IPS-18a (cell line): ENCODE measurements at regions not wholly inside any gene's neighbourhood (a gene's known extent, or its start where the extent isn't known, plus 50 kb on each side); places are given as distances from the start of the nearest gene placed in this dataset.

Experiments used
- H3K27ac ChIP-seq: one replicate; pipeline ENCODE4 v1.5.1; 2013; ENCODE audit warnings: low read length
- H3K27me3 ChIP-seq: one replicate; pipeline ENCODE4 v1.6.1; 2013; ENCODE audit warnings: mild to moderate bottlenecking, low read length; ENCODE audit not compliant: control insufficient read depth, insufficient read depth
- H3K36me3 ChIP-seq: one replicate; pipeline ENCODE4 v1.6.1; 2013; ENCODE audit warnings: low read depth, low read length; ENCODE audit not compliant: control insufficient read depth
- H3K4me1 ChIP-seq: one replicate; pipeline ENCODE4 v1.6.1; 2013; ENCODE audit warnings: low read depth, low read length; ENCODE audit not compliant: control insufficient read depth
- H3K4me3 ChIP-seq: one replicate; pipeline ENCODE4 v1.5.1; 2013; ENCODE audit warnings: low read length
- H3K9ac ChIP-seq: one replicate; pipeline ENCODE4 v1.6.1; 2013; ENCODE audit warnings: mild to moderate bottlenecking, low read length, moderate library complexity
- H3K9me3 ChIP-seq: one replicate; pipeline ENCODE4 v1.6.1; 2013; ENCODE audit warnings: low read depth, low read length; ENCODE audit not compliant: control insufficient read depth

DNA sequence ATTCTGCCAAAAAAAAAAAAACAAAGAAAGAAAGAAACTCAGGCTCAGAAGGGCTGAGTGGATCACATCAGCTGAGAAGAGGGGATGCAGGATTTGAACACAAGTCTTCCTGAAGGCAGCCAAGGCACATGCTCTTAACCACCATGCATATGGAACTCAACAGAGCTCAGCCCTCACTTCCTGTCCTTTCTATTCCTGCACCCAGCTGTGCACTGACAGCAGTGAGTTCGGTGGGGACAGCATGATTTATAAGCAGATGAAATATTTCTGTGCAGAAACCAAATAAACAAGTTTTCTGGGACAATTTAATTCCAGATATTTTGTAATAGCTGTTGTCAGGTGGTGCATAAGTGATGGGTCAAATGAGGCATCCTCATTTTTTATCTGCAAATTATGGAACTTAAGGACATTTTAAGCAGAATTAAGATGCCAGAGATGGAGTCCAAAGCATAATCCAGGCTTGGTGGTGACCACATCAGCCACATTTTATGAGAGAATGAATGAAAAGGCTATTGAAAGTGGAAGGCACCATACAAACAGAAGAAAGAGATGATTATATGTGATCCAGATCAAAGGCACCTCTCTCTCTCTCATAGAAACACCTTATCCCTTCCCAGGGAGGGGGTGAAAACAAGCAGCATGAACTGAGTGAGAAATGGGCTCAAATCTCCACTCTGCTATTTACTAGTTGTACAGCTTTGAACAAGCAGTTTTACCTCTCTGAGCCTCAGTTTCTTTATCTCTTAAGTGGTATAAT lies 303.6 kb upstream of the MSX2 start:
- H3K9ac ChIP-seq: no peak overlapping the region
- no peak overlapping the region for H3K4me3 ChIP-seq
- no peaks in the 10 kb centered on the region for H3K36me3 ChIP-seq
- no peaks in the 10 kb centered on the region for H3K4me1 ChIP-seq
- peaks cover 22% of the 10 kb centered on the region for H3K27me3 ChIP-seq
- H3K27ac ChIP-seq: no peak overlapping the region
- H3K9me3 ChIP-seq: no peaks in the 10 kb centered on the region

- H3K36me3 ChIP-seq: no peaks in the 10 kb centered on the region
- no peak overlapping the region for H3K9ac ChIP-seq
- no peaks in the 10 kb centered on the region for H3K4me1 ChIP-seq
- H3K27me3 ChIP-seq: peaks cover 22% of the 10 kb centered on the region
- H3K9me3 ChIP-seq: no peaks in the 10 kb centered on the region
- no peak overlapping the region for H3K27ac ChIP-seq
- no peak overlapping the region for H3K4me3 ChIP-seq
Measured at GRCh38 chr5:174421408-174421805, 303.0 kb upstream of the MSX2 start.

GRCh38 chr5:174423558-174423957 lies 300.8 kb upstream of the MSX2 start:
- Histone ChIP-seq H3K4me1 (no peaks in the 10 kb centered on the region), H3K27me3 (peaks cover 15% of the 10 kb centered on the region)

GRCh38 chr5:174424219-174425053 lies 299.9 kb upstream of the MSX2 start:
- peaks cover 7% of the 10 kb centered on the region for H3K27me3 ChIP-seq
- no peaks in the 10 kb centered on the region for H3K9me3 ChIP-seq
- H3K9ac ChIP-seq: no peak overlapping the region

More at GRCh38 chr5:174423558-174423957, 300.8 kb upstream of the MSX2 start:
- H3K9ac ChIP-seq: no peak overlapping the region
- no peaks in the 10 kb centered on the region for H3K9me3 ChIP-seq
- no peak overlapping the region for H3K27ac ChIP-seq
- no peak overlapping the region for H3K4me3 ChIP-seq
- H3K36me3 ChIP-seq: no peaks in the 10 kb centered on the region

GRCh38 chr5:174425271-174425963 lies 299.0 kb upstream of the MSX2 start:
- Histone ChIP-seq H3K4me3 (no peak overlapping the region), H3K36me3 (no peaks in the 10 kb centered on the region), H3K9me3 (no peaks in the 10 kb centered on the region), H3K27me3 (peaks cover 7% of the 10 kb centered on the region), H3K4me1 (no peaks in the 10 kb centered on the region), H3K27ac (no peak overlapping the region), H3K9ac (no peak overlapping the region)

More at GRCh38 chr5:174424219-174425053, 299.9 kb upstream of the MSX2 start:
- no peak overlapping the region for H3K27ac ChIP-seq
- H3K4me1 ChIP-seq: no peaks in the 10 kb centered on the region
- H3K36me3 ChIP-seq: no peaks in the 10 kb centered on the region
- H3K4me3 ChIP-seq: no peak overlapping the region

- Histone ChIP-seq H3K36me3 (no peaks in the 10 kb centered on the region), H3K9ac (no peak overlapping the region), H3K9me3 (no peaks in the 10 kb centered on the region), H3K27ac (no peak overlapping the region), H3K27me3 (peaks cover 6% of the 10 kb centered on the region), H3K4me1 (no peaks in the 10 kb centered on the region), H3K4me3 (no peak overlapping the region)
Measured at GRCh38 chr5:174425964-174426290, 298.5 kb upstream of the MSX2 start.

DNA sequence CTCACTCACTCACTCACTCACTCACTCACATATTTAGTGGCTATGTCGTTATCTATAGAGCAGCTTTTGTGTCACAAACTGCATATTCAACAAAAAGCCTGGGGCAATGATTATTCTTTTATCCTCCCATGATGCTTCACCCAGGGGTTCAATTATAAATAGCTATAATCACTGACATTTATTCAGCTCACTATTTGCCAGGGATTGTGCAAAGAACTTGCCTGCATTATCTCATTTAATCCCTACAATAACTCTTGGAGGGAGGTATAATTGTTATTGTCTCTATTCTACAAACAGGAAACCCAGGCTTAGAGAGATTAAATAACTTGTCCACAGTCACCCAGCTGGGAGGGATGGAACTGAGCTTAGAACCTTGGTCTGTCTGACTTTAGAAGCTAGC lies 298.0 kb upstream of the MSX2 start:
- H3K4me1 ChIP-seq: no peaks in the 10 kb centered on the region
- no peak overlapping the region for H3K9ac ChIP-seq
- H3K9me3 ChIP-seq: no peaks in the 10 kb centered on the region
- H3K36me3 ChIP-seq: no peaks in the 10 kb centered on the region
- no peak overlapping the region for H3K4me3 ChIP-seq
- H3K27me3 ChIP-seq: peaks cover 1% of the 10 kb centered on the region
- H3K27ac ChIP-seq: no peak overlapping the region

- Histone ChIP-seq H3K27ac (no peak overlapping the region), H3K9me3 (no peaks in the 10 kb centered on the region), H3K27me3 (no peaks in the 10 kb centered on the region), H3K36me3 (no peaks in the 10 kb centered on the region), H3K4me3 (no peak overlapping the region), H3K9ac (no peak overlapping the region), H3K4me1 (no peaks in the 10 kb centered on the region)
Measured at GRCh38 chr5:174426851-174427250, 297.5 kb upstream of the MSX2 start.

GRCh38 chr5:174427304-174427703 lies 297.1 kb upstream of the MSX2 start:
- Histone ChIP-seq H3K4me3 (no peak overlapping the region), H3K27ac (no peak overlapping the region), H3K36me3 (no peaks in the 10 kb centered on the region), H3K9ac (no peak overlapping the region), H3K27me3 (no peaks in the 10 kb centered on the region), H3K4me1 (no peaks in the 10 kb centered on the region), H3K9me3 (no peaks in the 10 kb centered on the region)

DNA sequence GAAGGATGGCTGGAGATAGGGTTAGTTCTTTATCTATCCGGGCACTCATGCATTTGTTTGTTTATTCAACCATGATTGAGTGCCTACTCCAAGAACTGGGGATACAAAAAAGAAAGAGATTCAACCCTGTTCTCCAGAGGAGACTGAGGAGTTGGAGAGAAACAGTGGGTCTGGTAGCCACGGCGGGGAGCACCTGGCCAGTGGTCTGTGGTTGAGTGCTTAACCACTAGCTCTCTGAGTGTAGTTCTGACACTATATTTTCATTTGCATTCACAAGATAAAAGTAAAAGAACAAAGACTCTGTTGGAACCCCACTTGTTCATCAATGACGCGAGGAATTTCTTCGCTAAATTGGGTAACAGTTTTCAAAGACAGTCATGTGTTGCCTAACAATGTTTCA lies 295.5 kb upstream of the MSX2 start:
- no peaks in the 10 kb centered on the region for H3K36me3 ChIP-seq
- no peaks in the 10 kb centered on the region for H3K4me1 ChIP-seq
- H3K9me3 ChIP-seq: no peaks in the 10 kb centered on the region
- no peak overlapping the region for H3K9ac ChIP-seq
- H3K4me3 ChIP-seq: no peak overlapping the region
- no peak overlapping the region for H3K27ac ChIP-seq
- H3K27me3 ChIP-seq: no peaks in the 10 kb centered on the region

GRCh38 chr5:174430940-174431339 lies 293.4 kb upstream of the MSX2 start:
- no peaks in the 10 kb centered on the region for H3K27me3 ChIP-seq
- no peak overlapping the region for H3K4me3 ChIP-seq
- H3K9me3 ChIP-seq: no peaks in the 10 kb centered on the region
- no peak overlapping the region for H3K9ac ChIP-seq
- H3K36me3 ChIP-seq: no peaks in the 10 kb centered on the region
- H3K27ac ChIP-seq: no peak overlapping the region
- H3K4me1 ChIP-seq: no peaks in the 10 kb centered on the region
